IPS-18a (cell line): ENCODE measurements at regions not wholly inside any gene's neighbourhood (a gene's known extent, or its start where the extent isn't known, plus 50 kb on each side); places are given as distances from the start of the nearest gene placed in this dataset.

Experiments used
- H3K27ac ChIP-seq: one replicate; pipeline ENCODE4 v1.5.1; 2013; ENCODE audit warnings: low read length
- H3K27me3 ChIP-seq: one replicate; pipeline ENCODE4 v1.6.1; 2013; ENCODE audit warnings: mild to moderate bottlenecking, low read length; ENCODE audit not compliant: control insufficient read depth, insufficient read depth
- H3K36me3 ChIP-seq: one replicate; pipeline ENCODE4 v1.6.1; 2013; ENCODE audit warnings: low read depth, low read length; ENCODE audit not compliant: control insufficient read depth
- H3K4me1 ChIP-seq: one replicate; pipeline ENCODE4 v1.6.1; 2013; ENCODE audit warnings: low read depth, low read length; ENCODE audit not compliant: control insufficient read depth
- H3K4me3 ChIP-seq: one replicate; pipeline ENCODE4 v1.5.1; 2013; ENCODE audit warnings: low read length
- H3K9ac ChIP-seq: one replicate; pipeline ENCODE4 v1.6.1; 2013; ENCODE audit warnings: mild to moderate bottlenecking, low read length, moderate library complexity
- H3K9me3 ChIP-seq: one replicate; pipeline ENCODE4 v1.6.1; 2013; ENCODE audit warnings: low read depth, low read length; ENCODE audit not compliant: control insufficient read depth

- Histone ChIP-seq H3K27me3 (no peaks in the 10 kb centered on the region), H3K4me3 (no peak overlapping the region), H3K36me3 (no peaks in the 10 kb centered on the region), H3K4me1 (peaks cover under 1% of the 10 kb centered on the region), H3K9ac (no peak overlapping the region), H3K9me3 (no peaks in the 10 kb centered on the region), H3K27ac (no peak overlapping the region)
Measured at GRCh38 chr1:233435622-233436021, 108.1 kb downstream of the MAP3K21 start.

- Histone ChIP-seq H3K4me1 (peaks cover 9% of the 10 kb centered on the region), H3K27me3 (no peaks in the 10 kb centered on the region), H3K4me3 (no peak overlapping the region), H3K9me3 (no peaks in the 10 kb centered on the region), H3K36me3 (no peaks in the 10 kb centered on the region), H3K9ac (no peak overlapping the region), H3K27ac (no peak overlapping the region)
Measured at GRCh38 chr1:233439721-233440120, 112.2 kb downstream of the MAP3K21 start.

GRCh38 chr1:233440951-233441401 is 113.5 kb downstream of the MAP3K21 start:
- Histone ChIP-seq H3K9me3 (no peaks in the 10 kb centered on the region), H3K36me3 (no peaks in the 10 kb centered on the region), H3K27ac (no peak overlapping the region), H3K9ac (no peak overlapping the region), H3K4me1 (peaks cover 9% of the 10 kb centered on the region), H3K4me3 (peak overlapping the region; percentile 13), H3K27me3 (no peaks in the 10 kb centered on the region)

- H3K27ac ChIP-seq: no peak overlapping the region
Measured at GRCh38 chr1:233442026-233442780, 114.7 kb downstream of the MAP3K21 start.

GRCh38 chr1:233443040-233443760 is 115.7 kb downstream of the MAP3K21 start:
- H3K36me3 ChIP-seq: no peaks in the 10 kb centered on the region
- no peaks in the 10 kb centered on the region for H3K27me3 ChIP-seq
- no peak overlapping the region for H3K27ac ChIP-seq
- no peak overlapping the region for H3K9ac ChIP-seq
- H3K9me3 ChIP-seq: peaks cover 3% of the 10 kb centered on the region
- H3K4me1 ChIP-seq: peaks cover 9% of the 10 kb centered on the region
- no peak overlapping the region for H3K4me3 ChIP-seq

More at GRCh38 chr1:233442026-233442780, 114.7 kb downstream of the MAP3K21 start:
- H3K36me3 ChIP-seq: no peaks in the 10 kb centered on the region
- no peak overlapping the region for H3K4me3 ChIP-seq
- H3K9me3 ChIP-seq: peaks cover 3% of the 10 kb centered on the region
- no peaks in the 10 kb centered on the region for H3K27me3 ChIP-seq
- H3K9ac ChIP-seq: no peak overlapping the region
- H3K4me1 ChIP-seq: peaks cover 9% of the 10 kb centered on the region

- Histone ChIP-seq H3K36me3 (no peaks in the 10 kb centered on the region), H3K9me3 (peaks cover 3% of the 10 kb centered on the region), H3K27ac (no peak overlapping the region), H3K27me3 (no peaks in the 10 kb centered on the region), H3K4me1 (peaks cover 9% of the 10 kb centered on the region), H3K9ac (no peak overlapping the region), H3K4me3 (no peak overlapping the region)
Measured at GRCh38 chr1:233444484-233444883, 117.0 kb downstream of the MAP3K21 start.

- Histone ChIP-seq H3K9ac (no peak overlapping the region), H3K4me3 (no peak overlapping the region), H3K27me3 (no peaks in the 10 kb centered on the region), H3K36me3 (no peaks in the 10 kb centered on the region), H3K9me3 (peaks cover 3% of the 10 kb centered on the region), H3K4me1 (peaks cover 8% of the 10 kb centered on the region), H3K27ac (no peak overlapping the region)
Measured at GRCh38 chr1:233445737-233446136, 118.2 kb downstream of the MAP3K21 start.

- no peaks in the 10 kb centered on the region for H3K27me3 ChIP-seq
- no peak overlapping the region for H3K4me3 ChIP-seq
- no peak overlapping the region for H3K27ac ChIP-seq
- H3K36me3 ChIP-seq: no peaks in the 10 kb centered on the region
- H3K9me3 ChIP-seq: peaks cover 13% of the 10 kb centered on the region
- H3K4me1 ChIP-seq: no peaks in the 10 kb centered on the region
- no peak overlapping the region for H3K9ac ChIP-seq
Measured at GRCh38 chr1:233446935-233447334, 119.4 kb downstream of the MAP3K21 start.

GRCh38 chr1:233448109-233448689 is 120.7 kb downstream of the MAP3K21 start:
- H3K4me1 ChIP-seq: peaks cover 8% of the 10 kb centered on the region
- peaks cover 13% of the 10 kb centered on the region for H3K9me3 ChIP-seq
- no peaks in the 10 kb centered on the region for H3K36me3 ChIP-seq
- H3K27me3 ChIP-seq: no peaks in the 10 kb centered on the region
- H3K9ac ChIP-seq: no peak overlapping the region
- no peak overlapping the region for H3K4me3 ChIP-seq
- no peak overlapping the region for H3K27ac ChIP-seq

- Histone ChIP-seq H3K4me1 (peaks cover 8% of the 10 kb centered on the region), H3K36me3 (no peaks in the 10 kb centered on the region), H3K9ac (no peak overlapping the region), H3K27ac (no peak overlapping the region), H3K27me3 (no peaks in the 10 kb centered on the region), H3K9me3 (peaks cover 9% of the 10 kb centered on the region), H3K4me3 (no peak overlapping the region)
Measured at GRCh38 chr1:233452724-233453123, 125.2 kb downstream of the MAP3K21 start.

GRCh38 chr1:233453433-233454200 is 126.1 kb downstream of the MAP3K21 start:
- Histone ChIP-seq H3K4me1 (peaks cover 8% of the 10 kb centered on the region), H3K9me3 (peaks cover 9% of the 10 kb centered on the region), H3K9ac (no peak overlapping the region), H3K27ac (no peak overlapping the region), H3K4me3 (no peak overlapping the region), H3K36me3 (no peaks in the 10 kb centered on the region), H3K27me3 (no peaks in the 10 kb centered on the region)
